ENCODE measurements at regions not wholly inside any gene's neighbourhood (a gene's known extent, or its start where the extent isn't known, plus 50 kb on each side); places are given as distances from the start of the nearest gene placed in this dataset.

GRCh38 chr22:22746061-22746962 lies 101.9 kb downstream of the GGTLC2 start:
- TF ChIP-seq CTCF (IDR thresholded peaks at IDR 0.05): no peak
- no peak for TF ChIP-seq POLR2AphosphoS5 (IDR thresholded peaks at IDR 0.05)
- TF ChIP-seq POLR2A (IDR thresholded peaks at IDR 0.05): no peak

All from gastroesophageal sphincter (tissue), 3 donors.